ENCODE measurements at regions not wholly inside any gene's neighbourhood (a gene's known extent, or its start where the extent isn't known, plus 50 kb on each side); places are given as distances from the start of the nearest gene placed in this dataset.

GRCh38 chr10:128470321-128470965 lies 344.2 kb upstream of the MKI67 start:
- no peak for TF ChIP-seq CTCF (IDR thresholded peaks at IDR 0.05)
- Histone ChIP-seq H3K36me3 (no peaks in the 10 kb centered on the region), H3K4me1 (ENCODE audit: control insufficient read depth in 1 of 2, insufficient read depth in 1 of 2, low read depth in 1 of 2, low read length in 1 of 2) (no peaks in the 10 kb centered on the region), H3K27ac (no peak overlapping the region), H3K9me3 (no peaks in the 10 kb centered on the region), H3K27me3 (no peaks in the 10 kb centered on the region), H3K4me3 (ENCODE audit: low read depth in 1 of 2, low read length in 1 of 2) (no peak overlapping the region)

GRCh38 chr10:128471151-128471550 lies 344.9 kb upstream of the MKI67 start:
- Histone ChIP-seq H3K36me3 (no peaks in the 10 kb centered on the region), H3K9me3 (no peaks in the 10 kb centered on the region), H3K4me3 (ENCODE audit: low read depth in 1 of 2, low read length in 1 of 2) (no peak overlapping the region), H3K27ac (no peak overlapping the region), H3K4me1 (ENCODE audit: control insufficient read depth in 1 of 2, insufficient read depth in 1 of 2, low read depth in 1 of 2, low read length in 1 of 2) (no peaks in the 10 kb centered on the region), H3K27me3 (no peaks in the 10 kb centered on the region)
- TF ChIP-seq CTCF (IDR thresholded peaks at IDR 0.05) = no peak

- Histone ChIP-seq H3K9me3 (no peaks in the 10 kb centered on the region), H3K27ac (no peak overlapping the region), H3K4me1 (ENCODE audit: control insufficient read depth in 1 of 2, insufficient read depth in 1 of 2, low read depth in 1 of 2, low read length in 1 of 2) (no peaks in the 10 kb centered on the region), H3K4me3 (ENCODE audit: low read depth in 1 of 2, low read length in 1 of 2) (no peak overlapping the region), H3K27me3 (no peaks in the 10 kb centered on the region), H3K36me3 (no peaks in the 10 kb centered on the region)
- TF ChIP-seq CTCF (IDR thresholded peaks at IDR 0.05) = no peak
Measured at GRCh38 chr10:128472196-128472595, 346.0 kb upstream of the MKI67 start.

GRCh38 chr10:128473396-128473795 lies 347.2 kb upstream of the MKI67 start:
- Histone ChIP-seq H3K27me3 (no peaks in the 10 kb centered on the region), H3K9me3 (no peaks in the 10 kb centered on the region), H3K4me1 (ENCODE audit: control insufficient read depth in 1 of 2, insufficient read depth in 1 of 2, low read depth in 1 of 2, low read length in 1 of 2) (no peaks in the 10 kb centered on the region), H3K27ac (no peak overlapping the region), H3K4me3 (ENCODE audit: low read depth in 1 of 2, low read length in 1 of 2) (no peak overlapping the region), H3K36me3 (no peaks in the 10 kb centered on the region)
- TF ChIP-seq CTCF (IDR thresholded peaks at IDR 0.05) = no peak

- no peak overlapping the region for H3K4me3 ChIP-seq (ENCODE audit: low read depth in 1 of 2, low read length in 1 of 2)
- no peak for TF ChIP-seq CTCF (IDR thresholded peaks at IDR 0.05)
- no peaks in the 10 kb centered on the region for H3K4me1 ChIP-seq (ENCODE audit: control insufficient read depth in 1 of 2, insufficient read depth in 1 of 2, low read depth in 1 of 2, low read length in 1 of 2)
- no peak overlapping the region for H3K27ac ChIP-seq
- no peaks in the 10 kb centered on the region for H3K9me3 ChIP-seq
- no peaks in the 10 kb centered on the region for H3K36me3 ChIP-seq
- no peaks in the 10 kb centered on the region for H3K27me3 ChIP-seq
Measured at GRCh38 chr10:128473911-128474310, 347.7 kb upstream of the MKI67 start.
